Thoracic aorta (tissue), 2 donors: ENCODE measurements at regions not wholly inside any gene's neighbourhood (a gene's known extent, or its start where the extent isn't known, plus 50 kb on each side); places are given as distances from the start of the nearest gene placed in this dataset.

Source experiments
- ATAC-seq: fragments of 150-250 bp; one replicate; pipeline ENCODE4 v1.8.0; 2017; ENCODE audit warnings: low read depth; ENCODE audit not compliant: insufficient number of reproducible peaks, low FRiP score
- DNase-seq: peaks from one replicate; pipeline ENCODE4 v3.0.0-alpha.2; 2020; ENCODE audit warnings: low spot score
- H3K27ac ChIP-seq, 2 donors: fragments of 200-600 bp; sonication (generic); 1 replicate in 1 of 2; 2 replicates in 1 of 2; pipeline ENCODE4 v1.5.1; 2016; ENCODE audit warnings: mild to moderate bottlenecking in 2 of 2, moderate library complexity in 2 of 2
- H3K27me3 ChIP-seq: fragments of 200-600 bp; sonication (generic); replicated peaks from 2 replicates; pipeline ENCODE4 v1.6.0; 2016; ENCODE audit warnings: mild to moderate bottlenecking; ENCODE audit not compliant: insufficient read depth
- H3K36me3 ChIP-seq: fragments of 200-600 bp; sonication (generic); one replicate; pipeline ENCODE4 v1.5.1; 2016
- H3K4me1 ChIP-seq, 2 donors: fragments of 200-600 bp; sonication (generic); 1 replicate in 1 of 2; 2 replicates in 1 of 2; pipeline versions ENCODE4 v1.5.1 to v1.6.0; 2016; ENCODE audit warnings: low read depth in 2 of 2, mild to moderate bottlenecking in 1 of 2; ENCODE audit not compliant: control insufficient read depth in 1 of 2
- H3K4me3 ChIP-seq: fragments of 200-600 bp; sonication (generic); 2 replicates; pipeline ENCODE4 v1.5.1; 2016; ENCODE audit warnings: mild to moderate bottlenecking
- H3K9me3 ChIP-seq: fragments of 200-600 bp; sonication (generic); 2 replicates; pipeline ENCODE4 v1.5.1; 2016
- CTCF ChIP-seq: fragments of 200-600 bp; sonication (generic); IDR thresholded peaks from one replicate; pipeline ENCODE4 v1.5.1; 2019; ENCODE audit warnings: antibody characterized with exemption

- Histone ChIP-seq H3K27ac (no peak overlapping the region), H3K4me3 (peak overlapping the region; percentile 41), H3K36me3 (no peaks in the 10 kb centered on the region), H3K27me3 (no peaks in the 10 kb centered on the region), H3K9me3 (no peaks in the 10 kb centered on the region), H3K4me1 (no peaks in the 10 kb centered on the region)
- ATAC-seq (no peak), DNase-seq (no peak)
- no peak for TF ChIP-seq CTCF
Measured at GRCh38 chr18:34039201-34039600, 185.5 kb downstream of the NOL4 start.

GRCh38 chr18:34038086-34038485 lies 186.6 kb downstream of the NOL4 start:
- no peak overlapping the region for H3K27ac ChIP-seq
- no peaks in the 10 kb centered on the region for H3K27me3 ChIP-seq
- TF ChIP-seq CTCF: no peak
- H3K4me3 ChIP-seq: no peak overlapping the region
- H3K9me3 ChIP-seq: no peaks in the 10 kb centered on the region
- ATAC-seq (no peak), DNase-seq (no peak)
- H3K36me3 ChIP-seq: no peaks in the 10 kb centered on the region
- no peaks in the 10 kb centered on the region for H3K4me1 ChIP-seq

- H3K4me1 ChIP-seq: no peaks in the 10 kb centered on the region
- no peak for DNase-seq
- H3K36me3 ChIP-seq: no peaks in the 10 kb centered on the region
- no peaks in the 10 kb centered on the region for H3K9me3 ChIP-seq
- H3K27me3 ChIP-seq: no peaks in the 10 kb centered on the region
- no peak for TF ChIP-seq CTCF
- no peak overlapping the region for H3K27ac ChIP-seq
- H3K4me3 ChIP-seq: no peak overlapping the region
- ATAC-seq: no peak
Measured at GRCh38 chr18:34033968-34034367, 190.7 kb downstream of the NOL4 start.

- no peaks in the 10 kb centered on the region for H3K4me1 ChIP-seq
- no peak overlapping the region for H3K4me3 ChIP-seq
- DNase-seq (no peak), ATAC-seq (no peak)
- H3K36me3 ChIP-seq: no peaks in the 10 kb centered on the region
- no peak overlapping the region for H3K27ac ChIP-seq
- no peak for TF ChIP-seq CTCF
- H3K9me3 ChIP-seq: no peaks in the 10 kb centered on the region
- no peaks in the 10 kb centered on the region for H3K27me3 ChIP-seq
Measured at GRCh38 chr18:34031810-34032209, 192.9 kb downstream of the NOL4 start.

- Histone ChIP-seq H3K9me3 (no peaks in the 10 kb centered on the region), H3K27ac (no peak overlapping the region), H3K4me1 (no peaks in the 10 kb centered on the region), H3K27me3 (no peaks in the 10 kb centered on the region), H3K4me3 (no peak overlapping the region), H3K36me3 (no peaks in the 10 kb centered on the region)
- ATAC-seq (no peak), DNase-seq (no peak)
- TF ChIP-seq CTCF: no peak
Measured at GRCh38 chr18:34028324-34028723, 196.4 kb downstream of the NOL4 start.
